OCI-LY1 (cell line): ENCODE measurements at regions not wholly inside any gene's neighbourhood (a gene's known extent, or its start where the extent isn't known, plus 50 kb on each side); places are given as distances from the start of the nearest gene placed in this dataset.
"Not testable (repeated sequence)": the region's sequence is repeated elsewhere in the genome, so short reads cannot be mapped to it uniquely, and the experiment has no call there.

Experiments used
- H2AFZ ChIP-seq: fragments of 200-600 bp; sonication (generic), shearing (Covaris generic); 2 replicates; pipeline ENCODE4 v1.6.0; 2014; ENCODE audit warnings: antibody characterized with exemption, mild to moderate bottlenecking, low read length
- H3F3A ChIP-seq: fragments of 200-600 bp; sonication (generic), shearing (Covaris generic); 2 replicates; pipeline ENCODE4 v1.6.0; 2014; ENCODE audit warnings: mild to moderate bottlenecking, antibody characterized with exemption, low read length, moderate library complexity; ENCODE audit not compliant: insufficient read depth
- H3K27ac ChIP-seq: fragments of 200-600 bp; sonication (generic); 2 replicates; pipeline ENCODE4 v1.5.1; 2014; ENCODE audit warnings: low read length, mixed run types, mild to moderate bottlenecking, low read depth; ENCODE audit not compliant: poor library complexity, severe bottlenecking
- H3K27me3 ChIP-seq: fragments of 200-600 bp; sonication (generic); 2 replicates; pipeline ENCODE4 v1.6.0; 2014; ENCODE audit warnings: antibody characterized with exemption, mild to moderate bottlenecking, low read length, moderate library complexity; ENCODE audit not compliant: insufficient read depth
- H3K36me3 ChIP-seq: fragments of 200-600 bp; sonication (generic); 2 replicates; pipeline ENCODE4 v1.6.1; 2014; ENCODE audit warnings: mild to moderate bottlenecking, antibody characterized with exemption, low read length, moderate library complexity, mixed read lengths; ENCODE audit not compliant: insufficient read depth
- H3K4me1 ChIP-seq: fragments of 200-600 bp; sonication (generic); 2 replicates; pipeline ENCODE4 v1.5.1; 2014; ENCODE audit warnings: mild to moderate bottlenecking, low read length, moderate library complexity; ENCODE audit not compliant: insufficient read depth, severe bottlenecking
- H3K4me2 ChIP-seq: fragments of 200-600 bp; sonication (generic), shearing (Covaris generic); 2 replicates; pipeline ENCODE4 v1.6.1; 2014; ENCODE audit warnings: low read length
- H3K4me3 ChIP-seq: fragments of 200-600 bp; sonication (generic); 2 replicates; pipeline ENCODE4 v1.5.1; 2014; ENCODE audit warnings: low read length, low read depth, mild to moderate bottlenecking, mixed read lengths; ENCODE audit not compliant: poor library complexity, severe bottlenecking
- H3K79me2 ChIP-seq: fragments of 200-600 bp; shearing (Covaris generic); 2 replicates; pipeline ENCODE4 v1.6.1; 2016; ENCODE audit warnings: mixed run types, low read length, mixed read lengths; ENCODE audit not compliant: insufficient read depth
- H3K9ac ChIP-seq: fragments of 200-600 bp; sonication (generic), shearing (Covaris generic); 2 replicates; pipeline ENCODE4 v1.6.1; 2014; ENCODE audit warnings: mild to moderate bottlenecking, low read length, mixed read lengths
- H3K9me2 ChIP-seq: fragments of 200-600 bp; sonication (generic), shearing (Covaris generic); 2 replicates; pipeline ENCODE4 v1.6.1; 2014; ENCODE audit warnings: low read depth, mild to moderate bottlenecking, low read length, mixed read lengths
- H3K9me3 ChIP-seq: fragments of 200-600 bp; shearing (Covaris generic); 2 replicates; pipeline ENCODE4 v1.6.1; 2014; ENCODE audit warnings: low read length, mixed read lengths
- H4K20me1 ChIP-seq: fragments of 200-600 bp; sonication (generic), shearing (Covaris generic); 2 replicates; pipeline ENCODE4 v1.6.0; 2016; ENCODE audit warnings: mild to moderate bottlenecking, low read length; ENCODE audit not compliant: insufficient read depth
- CTCF ChIP-seq: fragments of 200-600 bp; sonication (generic), shearing (Covaris generic); IDR thresholded peaks from 2 replicates; pipeline ENCODE4 v1.5.1; 2017; ENCODE audit warnings: mild to moderate bottlenecking, antibody characterized with exemption, low read length, moderate library complexity, mixed read lengths
- EZH2 ChIP-seq: fragments of 200-600 bp; sonication (generic), shearing (Covaris generic); IDR thresholded peaks from 2 replicates; pipeline ENCODE4 v1.8.0; 2017; ENCODE audit warnings: borderline replicate concordance, mixed run types, mild to moderate bottlenecking, antibody characterized with exemption, low read length, moderate library complexity, mixed read lengths

DNA sequence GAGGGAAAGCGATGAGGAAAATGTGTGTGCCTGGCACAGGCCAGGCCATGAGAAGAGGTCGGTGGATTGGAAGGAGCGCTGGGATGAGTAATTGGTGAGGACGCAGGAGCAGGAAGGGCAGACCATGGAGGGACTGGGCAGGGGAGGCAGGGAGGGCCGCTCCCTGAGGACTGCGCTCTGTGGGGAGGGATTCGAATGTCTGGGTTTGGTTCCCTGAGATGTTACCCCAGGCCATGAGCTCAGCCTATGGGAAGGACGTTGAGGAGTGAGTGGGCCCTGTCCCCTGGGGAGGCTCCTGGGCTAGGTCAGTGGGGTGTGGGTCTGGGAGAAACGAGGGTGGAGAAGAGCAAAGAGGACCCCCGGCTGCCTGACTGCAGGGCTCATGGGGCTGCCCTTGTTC is 415.2 kb upstream of the NPAP1 start:
- not testable (repeated sequence) for H3K79me2 ChIP-seq, H3K4me1 ChIP-seq, H3K9ac ChIP-seq

DNA sequence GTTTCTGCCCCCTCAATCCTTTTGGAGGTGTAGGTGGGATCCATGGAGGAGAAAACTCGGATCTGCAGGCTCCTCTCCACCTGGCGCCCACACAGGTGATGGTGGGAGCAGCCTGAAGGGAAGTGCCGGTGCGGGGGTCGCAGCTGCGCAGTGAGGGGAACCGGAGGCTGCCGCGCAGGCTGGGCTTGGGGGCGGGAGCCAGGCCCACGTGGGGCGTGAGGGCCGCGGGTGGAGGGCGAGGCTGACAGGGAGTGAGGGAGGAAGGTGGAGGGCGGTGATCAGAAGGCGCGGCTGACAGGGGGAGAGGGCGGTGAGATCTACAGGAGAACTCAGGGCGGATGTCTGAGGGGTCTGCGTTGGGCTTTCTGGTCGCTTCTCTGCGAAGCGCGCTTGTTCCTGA is 414.7 kb upstream of the NPAP1 start:
- not testable (repeated sequence) for H3K9ac ChIP-seq, H3K4me2 ChIP-seq, H2AFZ ChIP-seq, H3K27me3 ChIP-seq, H3K4me3 ChIP-seq, H3K79me2 ChIP-seq, H3K9me3 ChIP-seq, H3K4me1 ChIP-seq, H3K9me2 ChIP-seq, H3K36me3 ChIP-seq, H4K20me1 ChIP-seq, H3K27ac ChIP-seq, H3F3A ChIP-seq

More for the DNA sequence above, 415.2 kb upstream of the NPAP1 start:
- not testable (repeated sequence) for H3K36me3 ChIP-seq, H3K9me3 ChIP-seq, H3K9me2 ChIP-seq, H3K27ac ChIP-seq, H3K4me2 ChIP-seq, H2AFZ ChIP-seq, H4K20me1 ChIP-seq, H3K27me3 ChIP-seq, H3F3A ChIP-seq, H3K4me3 ChIP-seq

GRCh38 chr15:24268536-24269165 is 406.9 kb upstream of the NPAP1 start:
- H2AFZ ChIP-seq, H3K27me3 ChIP-seq, H4K20me1 ChIP-seq, H3K9me3 ChIP-seq, H3K9me2 ChIP-seq, H3F3A ChIP-seq, H3K9ac ChIP-seq, H3K27ac ChIP-seq, H3K4me1 ChIP-seq, H3K4me2 ChIP-seq, H3K4me3 ChIP-seq, H3K36me3 ChIP-seq, H3K79me2 ChIP-seq: not testable (repeated sequence)

DNA sequence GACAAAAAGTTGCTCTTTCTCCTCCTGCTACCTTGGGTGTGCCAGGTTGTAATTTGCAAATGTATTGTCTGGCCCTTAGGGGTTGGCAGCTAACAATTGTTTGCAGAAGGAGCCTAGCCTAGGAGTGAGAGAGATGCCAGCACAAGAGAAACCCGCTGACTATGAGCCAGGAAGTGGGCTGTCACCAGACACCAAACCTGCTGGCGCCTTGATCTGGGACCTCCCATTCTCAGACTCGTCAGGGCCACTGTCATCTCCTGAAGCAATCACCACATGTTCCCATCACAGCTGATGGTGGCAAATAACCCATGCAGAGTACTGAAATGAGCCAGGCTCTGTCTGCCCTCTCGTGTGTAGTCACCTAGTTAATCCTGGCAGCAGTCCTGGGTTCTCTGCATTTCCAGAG is 406.4 kb upstream of the NPAP1 start:
- no peak overlapping the region for H3K9ac ChIP-seq
- no peaks in the 10 kb centered on the region for H3K27me3 ChIP-seq
- H3K9me2 ChIP-seq = no peaks in the 10 kb centered on the region
- no peaks in the 10 kb centered on the region for H4K20me1 ChIP-seq
- H3F3A ChIP-seq = no peaks in the 10 kb centered on the region
- H3K4me3 ChIP-seq = no peak overlapping the region
- no peaks in the 10 kb centered on the region for H3K9me3 ChIP-seq
- H3K36me3 ChIP-seq = no peaks in the 10 kb centered on the region
- H3K4me2 ChIP-seq = no peak overlapping the region
- no peak for TF ChIP-seq CTCF
- TF ChIP-seq EZH2 = no peak
- no peaks in the 10 kb centered on the region for H3K4me1 ChIP-seq
- H3K27ac ChIP-seq = no peak overlapping the region
- no peak overlapping the region for H2AFZ ChIP-seq
- H3K79me2 ChIP-seq = no peaks in the 10 kb centered on the region

GRCh38 chr15:24269923-24270322 is 405.7 kb upstream of the NPAP1 start:
- no peak overlapping the region for H3K4me3 ChIP-seq

More at GRCh38 chr15:24269923-24270322, 405.7 kb upstream of the NPAP1 start:
- Histone ChIP-seq H3K79me2 (no peaks in the 10 kb centered on the region), H3K27ac (no peak overlapping the region), H3K4me2 (no peak overlapping the region), H4K20me1 (no peaks in the 10 kb centered on the region), H2AFZ (no peak overlapping the region), H3K9me2 (no peaks in the 10 kb centered on the region), H3F3A (no peaks in the 10 kb centered on the region), H3K9ac (no peak overlapping the region), H3K36me3 (no peaks in the 10 kb centered on the region), H3K4me1 (no peaks in the 10 kb centered on the region), H3K27me3 (no peaks in the 10 kb centered on the region), H3K9me3 (no peaks in the 10 kb centered on the region)
- TF ChIP-seq EZH2 = no peak
- TF ChIP-seq CTCF = no peak
